GM12865 (cell line): ENCODE measurements at regions not wholly inside any gene's neighbourhood (a gene's known extent, or its start where the extent isn't known, plus 50 kb on each side); places are given as distances from the start of the nearest gene placed in this dataset.
"Not testable (repeated sequence)": the region's sequence is repeated elsewhere in the genome, so short reads cannot be mapped to it uniquely, and the experiment has no call there.

Experiments
- DNase-seq: peaks from one replicate; pipeline ENCODE4 v3.0.0; 2010; ENCODE audit warnings: low read depth
- H3K4me3 ChIP-seq: 2 replicates; pipeline ENCODE4 v1.5.1; 2011; ENCODE audit warnings: mild to moderate bottlenecking, low read depth, low read length, control low read depth
- TF ChIP-seq, protein P1 (sequence below): IDR thresholded peaks from 2 replicates; pipeline ENCODE4 v1.5.1; 2011; ENCODE audit warnings: low read length, control low read depth, low read depth, inconsistent platforms; ENCODE audit not compliant: insufficient read depth; ENCODE audit errors: missing control alignments

DNA sequence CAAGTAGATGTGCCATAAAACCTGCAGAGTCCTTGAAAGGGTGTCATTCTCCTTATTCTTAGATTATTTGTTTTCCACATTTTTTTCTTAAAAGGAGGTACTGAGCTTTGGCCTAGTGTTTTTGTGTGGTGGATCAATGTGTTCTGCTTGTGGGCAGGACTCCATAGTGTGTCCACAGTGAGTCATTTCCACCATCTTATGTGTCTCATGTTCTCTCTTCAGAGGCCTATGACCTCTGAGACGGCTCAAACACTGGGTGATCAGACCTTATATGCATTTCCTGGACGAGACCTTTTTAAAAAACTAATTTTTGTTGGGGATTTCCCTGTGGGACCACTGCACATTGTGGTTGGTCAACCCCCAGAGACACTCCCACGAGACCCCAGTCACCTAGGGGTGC is 93.4 kb downstream of the CHCHD4 start:
- no peak overlapping the region for H3K4me3 ChIP-seq
- DNase-seq = no peak
- TF ChIP-seq, protein P1, sequence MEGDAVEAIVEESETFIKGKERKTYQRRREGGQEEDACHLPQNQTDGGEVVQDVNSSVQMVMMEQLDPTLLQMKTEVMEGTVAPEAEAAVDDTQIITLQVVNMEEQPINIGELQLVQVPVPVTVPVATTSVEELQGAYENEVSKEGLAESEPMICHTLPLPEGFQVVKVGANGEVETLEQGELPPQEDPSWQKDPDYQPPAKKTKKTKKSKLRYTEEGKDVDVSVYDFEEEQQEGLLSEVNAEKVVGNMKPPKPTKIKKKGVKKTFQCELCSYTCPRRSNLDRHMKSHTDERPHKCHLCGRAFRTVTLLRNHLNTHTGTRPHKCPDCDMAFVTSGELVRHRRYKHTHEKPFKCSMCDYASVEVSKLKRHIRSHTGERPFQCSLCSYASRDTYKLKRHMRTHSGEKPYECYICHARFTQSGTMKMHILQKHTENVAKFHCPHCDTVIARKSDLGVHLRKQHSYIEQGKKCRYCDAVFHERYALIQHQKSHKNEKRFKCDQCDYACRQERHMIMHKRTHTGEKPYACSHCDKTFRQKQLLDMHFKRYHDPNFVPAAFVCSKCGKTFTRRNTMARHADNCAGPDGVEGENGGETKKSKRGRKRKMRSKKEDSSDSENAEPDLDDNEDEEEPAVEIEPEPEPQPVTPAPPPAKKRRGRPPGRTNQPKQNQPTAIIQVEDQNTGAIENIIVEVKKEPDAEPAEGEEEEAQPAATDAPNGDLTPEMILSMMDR = no peak

- H3K4me3 ChIP-seq = not testable (repeated sequence)
Observed at GRCh38 chr3:14029390-14029995, 95.2 kb downstream of the CHCHD4 start.

GRCh38 chr3:14028122-14028521 is 96.5 kb downstream of the CHCHD4 start:
- not testable (repeated sequence) for H3K4me3 ChIP-seq, DNase-seq

More at GRCh38 chr3:14029390-14029995, 95.2 kb downstream of the CHCHD4 start:
- not testable (repeated sequence) for DNase-seq

- H3K4me3 ChIP-seq = no peak overlapping the region
- DNase-seq = no peak
- TF ChIP-seq, protein P1 = no peak
Observed at GRCh38 chr3:14019459-14019858, 105.2 kb downstream of the CHCHD4 start.

- TF ChIP-seq, protein P1 = no peak
- no peak for DNase-seq
- H3K4me3 ChIP-seq = no peak overlapping the region
Observed at GRCh38 chr3:14016900-14017475, 107.7 kb downstream of the CHCHD4 start.

DNA sequence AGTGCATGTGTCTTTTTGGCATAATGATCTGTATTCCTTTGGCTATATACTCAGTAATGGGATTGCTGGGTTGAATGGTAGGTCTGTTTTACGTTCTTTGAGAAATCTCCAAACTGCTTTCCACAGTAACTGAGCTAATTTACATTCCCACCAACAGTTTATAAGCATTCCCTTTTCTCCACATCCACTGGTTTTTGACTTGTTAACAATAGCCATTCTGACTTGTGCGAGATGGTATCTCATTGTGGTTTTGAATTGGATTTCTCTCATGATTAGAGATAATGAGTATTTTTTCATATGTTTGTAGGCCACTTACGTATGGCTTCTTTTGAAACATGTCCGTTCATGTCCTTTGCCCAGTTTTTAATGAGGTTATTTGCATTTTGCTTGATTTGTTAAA is 117.7 kb downstream of the CHCHD4 start:
- DNase-seq = no peak
- TF ChIP-seq, protein P1 = no peak
- H3K4me3 ChIP-seq = no peak overlapping the region

DNA sequence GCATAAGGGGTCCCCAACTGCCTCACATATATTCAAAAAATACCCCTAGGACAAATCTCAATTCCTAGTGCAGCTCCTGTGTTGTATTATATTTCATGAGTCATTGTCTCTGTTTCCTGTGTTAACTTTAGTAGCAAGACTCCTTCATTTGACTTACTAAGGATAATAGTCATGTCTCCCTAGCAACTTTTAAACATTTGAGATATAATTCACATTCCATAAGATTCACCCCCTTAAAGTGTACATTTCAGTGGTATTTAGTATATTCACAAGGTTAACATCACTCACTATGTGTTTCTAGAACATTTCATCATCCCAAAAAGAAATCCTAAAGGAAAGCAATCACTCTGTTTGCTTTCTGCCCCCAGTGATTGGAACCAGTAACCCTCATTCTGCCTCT is 121.3 kb upstream of the WNT7A start:
- no peak overlapping the region for H3K4me3 ChIP-seq
- DNase-seq = no peak
- TF ChIP-seq, protein P1 = no peak

DNA sequence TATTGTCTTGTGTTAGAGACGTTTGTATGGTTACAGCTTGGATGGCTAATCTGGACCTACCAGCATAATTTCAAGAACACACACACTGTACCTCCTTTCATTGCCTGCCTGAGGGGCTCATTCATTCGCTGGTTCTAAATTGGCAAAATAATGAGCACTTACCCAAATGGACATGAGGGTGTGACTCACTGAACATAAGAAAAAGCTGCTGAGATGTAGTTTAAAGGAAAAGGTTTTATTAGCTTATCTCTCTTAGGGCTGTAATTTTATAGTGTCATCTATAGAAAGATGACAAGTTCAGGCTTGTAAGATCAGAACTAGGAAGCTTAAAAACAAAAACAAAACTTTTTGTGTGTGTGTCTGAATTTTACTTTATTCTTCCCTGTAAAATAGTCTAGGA is 120.7 kb upstream of the WNT7A start:
- H3K4me3 ChIP-seq = no peak overlapping the region
- DNase-seq = no peak
- TF ChIP-seq, protein P1 = no peak
